ENCODE measurements at regions not wholly inside any gene's neighbourhood (a gene's known extent, or its start where the extent isn't known, plus 50 kb on each side); places are given as distances from the start of the nearest gene placed in this dataset.

DNA sequence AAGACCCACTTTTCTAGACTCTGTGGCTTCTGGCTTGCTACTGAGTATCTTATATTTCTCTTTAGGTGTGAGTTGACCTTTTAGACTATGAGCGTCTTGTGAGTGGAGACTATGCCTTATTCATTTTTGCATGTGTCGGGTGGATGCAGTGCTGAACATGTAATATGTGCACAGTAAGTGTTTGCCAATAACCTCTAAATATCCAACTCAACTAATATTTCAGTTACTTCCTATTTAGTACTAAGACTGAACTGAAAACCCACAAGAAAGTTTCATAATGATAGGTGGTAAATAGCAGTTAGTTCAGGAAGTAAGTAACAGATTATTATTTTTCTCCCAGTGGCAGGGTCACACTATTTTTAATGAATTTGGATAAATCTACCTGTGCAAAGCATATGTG is 269.3 kb downstream of the KCNRG start:
- no peaks in the 10 kb centered on the region for H3K36me3 ChIP-seq (ENCODE audit: control insufficient read depth, insufficient read depth, low read length)
- H3K9me1 ChIP-seq (ENCODE audit: insufficient read depth, low read length), result no peaks in the 10 kb centered on the region
- no peak overlapping the region for H3K23ac ChIP-seq (ENCODE audit: low read depth, low read length)

More for the DNA sequence above, 269.3 kb downstream of the KCNRG start:
- Histone ChIP-seq H3K9me3 (ENCODE audit: control insufficient read depth, insufficient read depth, low read length) (peaks cover 3% of the 10 kb centered on the region; the same call in 1 of the 2 replicates), H2AK9ac (replicated peaks; ENCODE audit: low read depth, low read length, poor library complexity) (no peak overlapping the region), H4K8ac (ENCODE audit: low read depth in 2 of 2, low read length in 2 of 2) (no peak overlapping the region), H4K5ac (ENCODE audit: low read depth, low read length) (no peak overlapping the region), H3K14ac (replicated peaks; ENCODE audit: low read depth, low read length) (no peak overlapping the region), H3K4me1 (ENCODE audit: control insufficient read depth, insufficient read depth, low read length) (no peaks in the 10 kb centered on the region), H2BK5ac (ENCODE audit: low read depth, low read length, poor library complexity, severe bottlenecking) (no peak overlapping the region), H3K18ac (ENCODE audit: low read depth, low read length) (no peak overlapping the region), H3K4me2 (ENCODE audit: low read depth, low read length) (no peak overlapping the region), H2AFZ (replicated peaks; ENCODE audit: low read length, poor library complexity) (no peak overlapping the region), H2BK15ac (ENCODE audit: low read depth, low read length) (no peak overlapping the region), H4K20me1 (ENCODE audit: insufficient read depth, low read length) (no peaks in the 10 kb centered on the region), H2AK5ac (ENCODE audit: low read depth, low read length) (no peak overlapping the region), H3K56ac (ENCODE audit: extremely low read depth, insufficient read depth, low read length) (no peak overlapping the region), H3K79me1 (ENCODE audit: low read depth in 1 of 2, low read length in 2 of 2) (no peaks in the 10 kb centered on the region), H3K4me3 (ENCODE audit: insufficient read depth, low read depth, low read length) (no peak overlapping the region), H3K9ac (ENCODE audit: low read depth, low read length) (no peak overlapping the region), H3K4ac (ENCODE audit: low read depth, low read length) (no peak overlapping the region), H2BK20ac (ENCODE audit: low read depth, low read length) (no peak overlapping the region), H3K27me3 (ENCODE audit: control insufficient read depth, insufficient read depth, low read length) (peaks cover under 1% of the 10 kb centered on the region), H2BK120ac (ENCODE audit: low read depth, low read length) (no peak overlapping the region), H4K91ac (ENCODE audit: insufficient read depth, low read depth, low read length) (no peak overlapping the region), H3K27ac (ENCODE audit: insufficient read depth, low read length) (no peak overlapping the region)
- in situ Hi-C loops (cut with MboI; ENCODE audit: low sequenced_read_pairs), result no loop called here
- dilution Hi-C loops (cut with HindIII; ENCODE audit: low sequenced_read_pairs, unreplicated experiment), result no loop called here
- TF ChIP-seq NFE2L2 (IDR thresholded peaks at IDR 0.05; ENCODE audit: low read depth, low read length), result no peak
- TF ChIP-seq CHD1 (IDR thresholded peaks at IDR 0.05; ENCODE audit: low read depth, low read length), result no peak
- intact Hi-C loops (cut with micrococcal nuclease), result no loop called here
- WGBS, 2 experiments (ENCODE audit: extremely low coverage in 2 of 2, insufficient read length in 1 of 2), result no CpG with 5 or more reads among the region's 2 CpGs
- ChIA-PET CTCF (no interaction called here), POLR2A (ENCODE audit: unreplicated experiment) (no interaction called here)
- BruUV-seq (replicated peaks), result no TSS peak
- DNase-seq (no peak), ATAC-seq (ENCODE audit: low read depth) (no peak)
